GM23338 (cell line): ENCODE measurements at regions not wholly inside any gene's neighbourhood (a gene's known extent, or its start where the extent isn't known, plus 50 kb on each side); places are given as distances from the start of the nearest gene placed in this dataset.

ENCODE experiments used
- ATAC-seq: fragments of 200-7000 bp; cut with Tn5 transposase; 3 replicates; pipeline ENCODE4 v1.9.1; 2020
- DNase-seq: peaks from one replicate; pipeline ENCODE4 v3.0.0-alpha.2; 2015; ENCODE audit warnings: low spot score
- H2AFZ ChIP-seq: fragments of 200-600 bp; sonication (generic); 2 replicates; pipeline ENCODE4 v1.8.0; 2016; ENCODE audit warnings: antibody characterized with exemption, mild to moderate bottlenecking, moderate library complexity
- H3F3A ChIP-seq: fragments of 200-600 bp; sonication (generic); replicated peaks from 2 replicates; pipeline ENCODE4 v1.8.0; 2017; ENCODE audit warnings: antibody characterized with exemption, mixed run types, low read depth
- H3K27ac ChIP-seq: fragments of 200-600 bp; sonication (generic); 2 replicates; pipeline ENCODE4 v1.6.1; 2016; ENCODE audit warnings: low read depth
- H3K27me3 ChIP-seq: fragments of 200-600 bp; sonication (generic); 2 replicates; pipeline ENCODE4 v1.8.0; 2016; ENCODE audit warnings: mild to moderate bottlenecking, mixed run types, moderate library complexity; ENCODE audit not compliant: insufficient read depth
- H3K36me3 ChIP-seq: fragments of 200-600 bp; sonication (generic); 2 replicates; pipeline ENCODE4 v1.8.0; 2016; ENCODE audit warnings: mild to moderate bottlenecking; ENCODE audit not compliant: insufficient read depth
- H3K4me1 ChIP-seq: fragments of 200-600 bp; sonication (generic); 2 replicates; pipeline ENCODE4 v1.8.0; 2016; ENCODE audit warnings: mild to moderate bottlenecking, moderate library complexity; ENCODE audit not compliant: insufficient read depth
- H3K4me2 ChIP-seq: fragments of 200-600 bp; sonication (generic); 2 replicates; pipeline ENCODE4 v1.7.1; 2017; ENCODE audit warnings: mixed run types
- H3K4me3 ChIP-seq: fragments of 200-600 bp; sonication (generic); 2 replicates; pipeline ENCODE4 v1.6.1; 2016; ENCODE audit warnings: mixed run types
- H3K79me2 ChIP-seq: fragments of 200-600 bp; sonication (generic); replicated peaks from 2 replicates; pipeline ENCODE4 v1.8.0; 2017; ENCODE audit warnings: mild to moderate bottlenecking; ENCODE audit not compliant: insufficient read depth
- H3K9me2 ChIP-seq: fragments of 200-600 bp; sonication (generic); 2 replicates; pipeline ENCODE4 v1.8.0; 2017; ENCODE audit not compliant: insufficient read depth
- H4K20me1 ChIP-seq: fragments of 200-600 bp; sonication (generic); replicated peaks from 2 replicates; pipeline ENCODE4 v1.8.0; 2017; ENCODE audit warnings: mild to moderate bottlenecking; ENCODE audit not compliant: insufficient read depth
- H3K27ac Mint-ChIP-seq: 2 replicates; pipeline ENCODE4 v1.8.0; 2020; ENCODE audit warnings: inconsistent platforms, mild to moderate bottlenecking, moderate library complexity, mixed read lengths
- H3K27me3 Mint-ChIP-seq: 3 replicates; pipeline ENCODE4 v1.8.0; 2022; ENCODE audit warnings: low read depth, mild to moderate bottlenecking, moderate library complexity, mixed read lengths, inconsistent platforms; ENCODE audit not compliant: insufficient read depth, poor library complexity
- H3K36me3 Mint-ChIP-seq: 3 replicates; pipeline ENCODE4 v1.8.0; 2021; ENCODE audit warnings: low read depth, mild to moderate bottlenecking, inconsistent platforms, moderate library complexity, mixed read lengths
- H3K4me1 Mint-ChIP-seq: 3 replicates; pipeline ENCODE4 v1.8.0; 2020; ENCODE audit warnings: mild to moderate bottlenecking, inconsistent platforms, mixed read lengths
- H3K4me3 Mint-ChIP-seq: 3 replicates; pipeline ENCODE4 v1.8.0; 2021; ENCODE audit warnings: moderate library complexity, mild to moderate bottlenecking, inconsistent platforms, mixed read lengths
- H3K9me3 Mint-ChIP-seq: 3 replicates; pipeline ENCODE4 v1.8.0; 2020; ENCODE audit warnings: moderate library complexity, mild to moderate bottlenecking, inconsistent platforms, mixed read lengths
- EZH2 ChIP-seq: fragments of 200-600 bp; sonication (generic); IDR thresholded peaks from one replicate; pipeline ENCODE4 v1.8.0; 2017; ENCODE audit warnings: antibody characterized with exemption, mild to moderate bottlenecking, low read depth; ENCODE audit not compliant: unreplicated experiment
- JUNB ChIP-seq: IDR thresholded peaks from one replicate; pipeline ENCODE4 v1.6.1; 2016; ENCODE audit warnings: antibody characterized with exemption; ENCODE audit not compliant: unreplicated experiment
- POLR2AphosphoS5 ChIP-seq: IDR thresholded peaks from 2 replicates; pipeline ENCODE4 v1.6.1; 2016; ENCODE audit warnings: antibody characterized with exemption, low read depth
- REST ChIP-seq: IDR thresholded peaks from one replicate; pipeline ENCODE4 v1.6.1; 2018; ENCODE audit warnings: antibody characterized with exemption; ENCODE audit not compliant: unreplicated experiment
- STAT1 ChIP-seq: IDR thresholded peaks from one replicate; pipeline ENCODE4 v1.6.1; 2016; ENCODE audit warnings: antibody characterized with exemption; ENCODE audit not compliant: unreplicated experiment
- ZNF331 ChIP-seq: fragments of 250-450 bp; sonication (Bioruptor Pico); IDR thresholded peaks from 2 replicates; pipeline ENCODE4 v1.5.0; 2020; ENCODE audit warnings: low read depth, mild to moderate bottlenecking, moderate library complexity
- TF ChIP-seq, protein P1 (sequence below), 2 experiments: fragments of 200-600 bp in 1 of 2; sonication (generic) in 1 of 2; conservative IDR thresholded peaks; 2 replicates each; pipeline versions ENCODE4 v1.5.1 to v1.6.1; 2016 to 2017; ENCODE audit warnings: antibody characterized with exemption in 2 of 2, low read depth in 2 of 2, mild to moderate bottlenecking in 2 of 2, moderate library complexity in 1 of 2

- TF ChIP-seq, protein P1, sequence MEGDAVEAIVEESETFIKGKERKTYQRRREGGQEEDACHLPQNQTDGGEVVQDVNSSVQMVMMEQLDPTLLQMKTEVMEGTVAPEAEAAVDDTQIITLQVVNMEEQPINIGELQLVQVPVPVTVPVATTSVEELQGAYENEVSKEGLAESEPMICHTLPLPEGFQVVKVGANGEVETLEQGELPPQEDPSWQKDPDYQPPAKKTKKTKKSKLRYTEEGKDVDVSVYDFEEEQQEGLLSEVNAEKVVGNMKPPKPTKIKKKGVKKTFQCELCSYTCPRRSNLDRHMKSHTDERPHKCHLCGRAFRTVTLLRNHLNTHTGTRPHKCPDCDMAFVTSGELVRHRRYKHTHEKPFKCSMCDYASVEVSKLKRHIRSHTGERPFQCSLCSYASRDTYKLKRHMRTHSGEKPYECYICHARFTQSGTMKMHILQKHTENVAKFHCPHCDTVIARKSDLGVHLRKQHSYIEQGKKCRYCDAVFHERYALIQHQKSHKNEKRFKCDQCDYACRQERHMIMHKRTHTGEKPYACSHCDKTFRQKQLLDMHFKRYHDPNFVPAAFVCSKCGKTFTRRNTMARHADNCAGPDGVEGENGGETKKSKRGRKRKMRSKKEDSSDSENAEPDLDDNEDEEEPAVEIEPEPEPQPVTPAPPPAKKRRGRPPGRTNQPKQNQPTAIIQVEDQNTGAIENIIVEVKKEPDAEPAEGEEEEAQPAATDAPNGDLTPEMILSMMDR (conservative IDR thresholded peaks at IDR 0.05; ENCODE audit: low read depth in 2 of 2), result no peak
- TF ChIP-seq EZH2, result no peak
Observed at GRCh38 chr13:50587115-50587514, 256.4 kb downstream of the DLEU7 start (continued).

- no peak overlapping the region for H3K4me2 ChIP-seq
- peaks cover 3% of the 10 kb centered on the region; the same call in 1 of the 2 replicates for H3K9me2 ChIP-seq
- H3K27me3 ChIP-seq, result no peaks in the 10 kb centered on the region
- H3K79me2 ChIP-seq, result no peaks in the 10 kb centered on the region
- H3K9me3 Mint-ChIP-seq, result no peaks in the 10 kb centered on the region
- no peak overlapping the region for H3K4me3 ChIP-seq
- H3K4me1 ChIP-seq, result no peaks in the 10 kb centered on the region
- no peaks in the 10 kb centered on the region for H3K36me3 Mint-ChIP-seq
- no peak overlapping the region for H3K27ac ChIP-seq
- H3K36me3 ChIP-seq, result no peaks in the 10 kb centered on the region
- H3K27ac Mint-ChIP-seq, result no peak overlapping the region
- H3K4me1 Mint-ChIP-seq, result peaks cover 20% of the 10 kb centered on the region
- peak; percentile 53 for ATAC-seq
- H3K27me3 Mint-ChIP-seq, result no peaks in the 10 kb centered on the region
- H3K4me3 Mint-ChIP-seq, result no peak overlapping the region
- no peaks in the 10 kb centered on the region for H4K20me1 ChIP-seq
- DNase-seq, result no peak
- no peak overlapping the region for H2AFZ ChIP-seq
- no peaks in the 10 kb centered on the region for H3F3A ChIP-seq
- TF ChIP-seq, protein P1 (conservative IDR thresholded peaks at IDR 0.05; ENCODE audit: low read depth in 2 of 2), result peak in 1 of 2 experiments; percentile 18; a peak in 1 of 4 replicates
- TF ChIP-seq ZNF331 (CRISPR knock-in tag) (no peak), STAT1 (no peak), JUNB (no peak), POLR2AphosphoS5 (no peak), REST (no peak)
Observed at GRCh38 chr13:50587645-50588373, 255.7 kb downstream of the DLEU7 start.
